CD14-positive monocyte (primary cell): ENCODE measurements at regions not wholly inside any gene's neighbourhood (a gene's known extent, or its start where the extent isn't known, plus 50 kb on each side); places are given as distances from the start of the nearest gene placed in this dataset.

ENCODE experiments used
- DNase-seq, 3 donors: peaks; one replicate each; pipeline ENCODE4 v3.0.0-alpha.2; 2011 to 2022
- H2AFZ ChIP-seq: 2 replicates; pipeline ENCODE4 v1.6.0; 2012; ENCODE audit warnings: mild to moderate bottlenecking, low read depth, low read length, inconsistent platforms; ENCODE audit not compliant: insufficient read depth, poor library complexity, severe bottlenecking
- H3K27ac ChIP-seq, 2 donors: 1 replicate in 1 of 2; 2 replicates in 1 of 2; pipeline ENCODE4 v1.5.1; 2012 to 2013; ENCODE audit warnings: low read length in 2 of 2, control low read depth in 1 of 2, inconsistent platforms in 1 of 2, low read depth in 1 of 2, mild to moderate bottlenecking in 1 of 2
- H3K27me3 ChIP-seq, 2 donors: one replicate each; pipeline versions ENCODE4 v1.6.0 to v1.6.1; 2011 to 2013; ENCODE audit warnings: low read length in 2 of 2; ENCODE audit not compliant: control insufficient read depth in 2 of 2, insufficient read depth in 2 of 2
- H3K36me3 ChIP-seq, 2 donors: replicated peaks in 1 of 2; 1 replicate in 1 of 2; 2 replicates in 1 of 2; pipeline versions ENCODE4 v1.5.1 to v1.6.1; 2012 to 2013; ENCODE audit warnings: low read length in 2 of 2, control low read depth in 1 of 2, inconsistent platforms in 1 of 2, mild to moderate bottlenecking in 1 of 2; ENCODE audit not compliant: insufficient read depth in 2 of 2, control insufficient read depth in 1 of 2
- H3K4me1 ChIP-seq, 2 donors: 1 replicate in 1 of 2; 2 replicates in 1 of 2; pipeline versions ENCODE4 v1.5.1 to v1.6.1; 2012 to 2013; ENCODE audit warnings: low read length in 2 of 2, control low read depth in 1 of 2, inconsistent platforms in 1 of 2, mild to moderate bottlenecking in 1 of 2, moderate library complexity in 1 of 2; ENCODE audit not compliant: insufficient read depth in 2 of 2, control insufficient read depth in 1 of 2
- H3K4me2 ChIP-seq: replicated peaks from 2 replicates; pipeline ENCODE3; 2012; ENCODE audit warnings: low read length, moderate library complexity, mild to moderate bottlenecking; ENCODE audit not compliant: poor library complexity, severe bottlenecking; ENCODE audit errors: extremely low read depth
- H3K4me3 ChIP-seq, 3 experiments: fragments of 200-600 bp in 1 of 3; sonication (generic) in 1 of 3; replicated peaks in 1 of 3; 1 replicate in 2 of 3; 2 replicates in 1 of 3; pipeline ENCODE4 v1.5.1; 2011 to 2013; ENCODE audit warnings: low read length in 3 of 3, mild to moderate bottlenecking in 3 of 3, control low read depth in 2 of 3, low read depth in 2 of 3, inconsistent platforms in 1 of 3, moderate library complexity in 1 of 3
- H3K79me2 ChIP-seq: 2 replicates; pipeline ENCODE4 v1.6.0; 2012; ENCODE audit warnings: mild to moderate bottlenecking, control low read depth, inconsistent platforms, low read length, moderate library complexity; ENCODE audit not compliant: insufficient read depth
- H3K9ac ChIP-seq: 2 replicates; pipeline ENCODE4 v1.6.0; 2017; ENCODE audit warnings: low read length, mild to moderate bottlenecking; ENCODE audit not compliant: insufficient read depth, poor library complexity, severe bottlenecking
- H3K9me3 ChIP-seq, 2 donors: replicated peaks in 1 of 2; 1 replicate in 1 of 2; 2 replicates in 1 of 2; pipeline versions ENCODE4 v1.5.1 to v1.6.1; 2012 to 2013; ENCODE audit warnings: low read length in 2 of 2, control low read depth in 1 of 2; ENCODE audit not compliant: control insufficient read depth in 1 of 2, insufficient read depth in 1 of 2
- H4K20me1 ChIP-seq: 2 replicates; pipeline ENCODE4 v1.6.0; 2012; ENCODE audit warnings: mild to moderate bottlenecking, low read length, control low read depth, moderate library complexity; ENCODE audit not compliant: insufficient read depth
- H3K27ac Mint-ChIP-seq, 7 donors: one replicate each; pipeline ENCODE4 v1.8.0; 2020; ENCODE audit warnings: mild to moderate bottlenecking in 7 of 7, mixed read lengths in 7 of 7, moderate library complexity in 6 of 7, inconsistent platforms in 2 of 7
- H3K27me3 Mint-ChIP-seq, 3 donors: one replicate each; pipeline ENCODE4 v1.8.0; 2021 to 2022; ENCODE audit warnings: low read depth in 3 of 3, mild to moderate bottlenecking in 3 of 3, mixed read lengths in 3 of 3, moderate library complexity in 3 of 3, inconsistent platforms in 1 of 3
- H3K36me3 Mint-ChIP-seq, 2 donors: one replicate each; pipeline ENCODE4 v1.8.0; 2020; ENCODE audit warnings: mixed read lengths in 2 of 2, inconsistent platforms in 1 of 2, mild to moderate bottlenecking in 1 of 2
- H3K4me1 Mint-ChIP-seq: one replicate; pipeline ENCODE4 v1.8.0; 2020; ENCODE audit warnings: mild to moderate bottlenecking, mixed read lengths
- H3K4me3 Mint-ChIP-seq, 2 donors: one replicate each; pipeline ENCODE4 v1.8.0; 2020; ENCODE audit warnings: mild to moderate bottlenecking in 2 of 2, mixed read lengths in 2 of 2, moderate library complexity in 1 of 2
- H3K9me3 Mint-ChIP-seq, 7 donors: one replicate each; pipeline ENCODE4 v1.8.0; 2020 to 2022; ENCODE audit warnings: mixed read lengths in 7 of 7, mild to moderate bottlenecking in 6 of 7, moderate library complexity in 6 of 7, inconsistent platforms in 2 of 7
- CTCF ChIP-seq: fragments of 200-600 bp; IDR thresholded peaks from one replicate; pipeline ENCODE4 v1.8.0; 2022; ENCODE audit warnings: antibody characterized with exemption, mild to moderate bottlenecking
- WGBS: methylation state at CpG from one replicate; pipeline ENCODE4 v1.1.5; 2013; ENCODE audit warnings: missing lambda C conversion rate; ENCODE audit not compliant: insufficient coverage; 5-methylcytosine and 5-hydroxymethylcytosine counted together
- intact Hi-C, 2 donors: fragments of 100-400 bp; cut with micrococcal nuclease; formaldehyde crosslinking; loops; one replicate each; pipeline versions ENCODE4 v1.15.0 to v1.15.1; 2023

GRCh38 chr10:128814782-128815181 is 652.3 kb upstream of the MGMT start:
- intact Hi-C loops = no loop called here
- peaks cover 0 to 4% (median 2%) of the 10 kb centered on the region in 3 donors for H3K27me3 Mint-ChIP-seq
- WGBS = no CpG with 5 or more reads among the region's 4 CpGs
- no peaks in the 10 kb centered on the region for H3K4me1 Mint-ChIP-seq
- H3K27ac Mint-ChIP-seq = no peak overlapping the region
- Histone ChIP-seq H4K20me1 (no peaks in the 10 kb centered on the region), H3K4me1 (no peaks in the 10 kb centered on the region), H3K9ac (no peak overlapping the region), H3K27me3 (no peaks in the 10 kb centered on the region), H3K4me2 (no peak overlapping the region), H3K4me3 (no peak overlapping the region), H3K79me2 (no peaks in the 10 kb centered on the region), H2AFZ (no peak overlapping the region), H3K9me3 (no peaks in the 10 kb centered on the region), H3K27ac (no peak overlapping the region), H3K36me3 (no peaks in the 10 kb centered on the region)
- no peak for TF ChIP-seq CTCF
- no peaks in the 10 kb centered on the region for H3K36me3 Mint-ChIP-seq
- no peak for DNase-seq
- peaks cover 0 to 3% (median 0%) of the 10 kb centered on the region in 7 donors for H3K9me3 Mint-ChIP-seq
- H3K4me3 Mint-ChIP-seq = no peak overlapping the region

DNA sequence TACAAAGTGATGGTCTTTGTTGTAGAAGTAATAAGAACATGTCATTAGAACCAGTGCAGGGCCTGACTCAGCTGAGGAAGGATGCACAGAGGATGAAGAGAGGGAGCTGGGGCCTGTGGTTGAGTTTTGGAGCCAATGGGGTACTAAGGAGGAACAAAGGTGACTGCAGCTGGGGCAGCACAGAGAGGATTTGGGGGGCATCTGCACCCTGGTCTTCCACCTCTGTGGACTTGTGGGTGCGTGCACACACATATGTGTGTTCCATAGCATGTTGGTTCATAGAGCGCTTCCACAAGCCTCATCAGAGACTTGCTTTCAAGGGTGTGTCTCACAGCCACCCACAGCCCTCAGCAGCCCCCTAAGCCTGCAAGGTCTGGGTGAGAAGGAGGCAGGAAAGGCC is 650.3 kb upstream of the MGMT start:
- no peak overlapping the region for H3K9ac ChIP-seq
- no peak overlapping the region for H3K4me3 Mint-ChIP-seq
- no peaks in the 10 kb centered on the region for H3K4me1 Mint-ChIP-seq
- no peak for TF ChIP-seq CTCF
- intact Hi-C loops = no loop called here
- H3K79me2 ChIP-seq = no peaks in the 10 kb centered on the region
- no peaks in the 10 kb centered on the region for H4K20me1 ChIP-seq
- H3K27me3 Mint-ChIP-seq = peaks cover 1 to 3% (median 2%) of the 10 kb centered on the region in 3 donors
- no peaks in the 10 kb centered on the region for H3K36me3 ChIP-seq
- peak overlapping the region in 1 of 7 donors; percentile 9 for H3K27ac Mint-ChIP-seq
- no peak overlapping the region for H3K4me2 ChIP-seq
- no peaks in the 10 kb centered on the region for H3K9me3 ChIP-seq
- H3K27me3 ChIP-seq = no peaks in the 10 kb centered on the region
- H3K4me3 ChIP-seq = no peak overlapping the region
- DNase-seq = no peak
- H3K36me3 Mint-ChIP-seq = no peaks in the 10 kb centered on the region
- H3K4me1 ChIP-seq = no peaks in the 10 kb centered on the region
- peaks cover 0 to 5% (median 0%) of the 10 kb centered on the region in 7 donors for H3K9me3 Mint-ChIP-seq
- H2AFZ ChIP-seq = no peak overlapping the region
- WGBS = 67% methylated on average over 1 of the region's 2 CpGs
- no peak overlapping the region for H3K27ac ChIP-seq
